ENCODE measurements at regions not wholly inside any gene's neighbourhood (a gene's known extent, or its start where the extent isn't known, plus 50 kb on each side); places are given as distances from the start of the nearest gene placed in this dataset.

DNA sequence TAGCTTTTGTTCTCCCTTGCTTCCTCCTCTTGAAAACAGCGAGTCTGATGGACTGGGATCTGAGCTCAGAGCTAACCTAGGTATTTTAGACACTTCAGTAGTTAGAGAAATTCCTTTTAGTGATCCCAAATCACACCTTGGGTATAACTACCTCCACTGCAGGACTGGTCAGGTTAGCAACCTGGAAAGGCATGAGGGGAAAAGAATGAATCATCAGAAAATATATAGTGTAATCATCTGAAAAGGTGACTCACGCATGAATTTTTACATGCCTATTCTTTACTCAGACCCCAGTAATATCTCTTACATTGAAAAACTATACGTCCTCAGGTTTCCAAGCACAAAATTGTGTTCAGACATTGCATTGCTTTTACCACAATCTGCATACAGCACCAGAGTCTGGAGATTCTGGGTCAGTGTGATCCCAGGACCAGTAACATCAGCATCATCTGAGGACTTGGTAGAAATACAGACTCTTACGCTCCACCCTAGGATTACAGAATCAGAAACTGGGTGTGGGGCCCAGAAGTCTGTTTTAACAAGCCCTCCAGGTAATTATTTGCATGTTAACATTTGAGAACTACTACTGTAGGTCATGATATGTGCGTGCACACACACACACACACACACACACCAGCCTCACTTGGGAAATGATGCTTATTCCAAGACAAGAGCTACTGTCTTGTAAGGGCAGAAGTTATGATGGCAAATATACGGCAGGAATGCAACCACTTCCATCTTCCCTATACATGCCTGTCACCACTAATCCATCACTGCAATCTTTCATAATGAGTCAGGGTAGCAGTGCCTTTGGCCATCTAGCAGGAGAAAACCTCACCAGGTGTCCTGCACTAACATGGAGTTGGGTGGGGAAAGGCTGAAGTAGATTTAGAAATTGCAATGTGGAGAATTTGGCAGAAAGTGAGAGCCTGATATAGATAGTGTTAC is 271.6 kb upstream of the MAP3K1 start (continued):
- TF ChIP-seq, protein P1, sequence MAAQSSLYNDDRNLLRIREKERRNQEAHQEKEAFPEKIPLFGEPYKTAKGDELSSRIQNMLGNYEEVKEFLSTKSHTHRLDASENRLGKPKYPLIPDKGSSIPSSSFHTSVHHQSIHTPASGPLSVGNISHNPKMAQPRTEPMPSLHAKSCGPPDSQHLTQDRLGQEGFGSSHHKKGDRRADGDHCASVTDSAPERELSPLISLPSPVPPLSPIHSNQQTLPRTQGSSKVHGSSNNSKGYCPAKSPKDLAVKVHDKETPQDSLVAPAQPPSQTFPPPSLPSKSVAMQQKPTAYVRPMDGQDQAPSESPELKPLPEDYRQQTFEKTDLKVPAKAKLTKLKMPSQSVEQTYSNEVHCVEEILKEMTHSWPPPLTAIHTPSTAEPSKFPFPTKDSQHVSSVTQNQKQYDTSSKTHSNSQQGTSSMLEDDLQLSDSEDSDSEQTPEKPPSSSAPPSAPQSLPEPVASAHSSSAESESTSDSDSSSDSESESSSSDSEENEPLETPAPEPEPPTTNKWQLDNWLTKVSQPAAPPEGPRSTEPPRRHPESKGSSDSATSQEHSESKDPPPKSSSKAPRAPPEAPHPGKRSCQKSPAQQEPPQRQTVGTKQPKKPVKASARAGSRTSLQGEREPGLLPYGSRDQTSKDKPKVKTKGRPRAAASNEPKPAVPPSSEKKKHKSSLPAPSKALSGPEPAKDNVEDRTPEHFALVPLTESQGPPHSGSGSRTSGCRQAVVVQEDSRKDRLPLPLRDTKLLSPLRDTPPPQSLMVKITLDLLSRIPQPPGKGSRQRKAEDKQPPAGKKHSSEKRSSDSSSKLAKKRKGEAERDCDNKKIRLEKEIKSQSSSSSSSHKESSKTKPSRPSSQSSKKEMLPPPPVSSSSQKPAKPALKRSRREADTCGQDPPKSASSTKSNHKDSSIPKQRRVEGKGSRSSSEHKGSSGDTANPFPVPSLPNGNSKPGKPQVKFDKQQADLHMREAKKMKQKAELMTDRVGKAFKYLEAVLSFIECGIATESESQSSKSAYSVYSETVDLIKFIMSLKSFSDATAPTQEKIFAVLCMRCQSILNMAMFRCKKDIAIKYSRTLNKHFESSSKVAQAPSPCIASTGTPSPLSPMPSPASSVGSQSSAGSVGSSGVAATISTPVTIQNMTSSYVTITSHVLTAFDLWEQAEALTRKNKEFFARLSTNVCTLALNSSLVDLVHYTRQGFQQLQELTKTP (IDR thresholded peaks at IDR 0.05; ENCODE audit: low read depth in 1 of 2, partially characterized antibody in 2 of 2): no peak
- TF ChIP-seq HNRNPLL (IDR thresholded peaks at IDR 0.05; ENCODE audit: low read depth, low read length, poor library complexity, severe bottlenecking) (no peak), MEIS2 (IDR thresholded peaks at IDR 0.05; ENCODE audit: partially characterized antibody) (no peak), MCM3 (IDR thresholded peaks at IDR 0.05) (no peak), CBX5 (IDR thresholded peaks at IDR 0.05; ENCODE audit: borderline replicate concordance, low read depth) (no peak), FOSL1 (tag; conservative IDR thresholded peaks at IDR 0.05) (0 out of 2 replicates have a peak, but pooled peaks have one; percentile 20)
- TF ChIP-seq, protein P2, sequence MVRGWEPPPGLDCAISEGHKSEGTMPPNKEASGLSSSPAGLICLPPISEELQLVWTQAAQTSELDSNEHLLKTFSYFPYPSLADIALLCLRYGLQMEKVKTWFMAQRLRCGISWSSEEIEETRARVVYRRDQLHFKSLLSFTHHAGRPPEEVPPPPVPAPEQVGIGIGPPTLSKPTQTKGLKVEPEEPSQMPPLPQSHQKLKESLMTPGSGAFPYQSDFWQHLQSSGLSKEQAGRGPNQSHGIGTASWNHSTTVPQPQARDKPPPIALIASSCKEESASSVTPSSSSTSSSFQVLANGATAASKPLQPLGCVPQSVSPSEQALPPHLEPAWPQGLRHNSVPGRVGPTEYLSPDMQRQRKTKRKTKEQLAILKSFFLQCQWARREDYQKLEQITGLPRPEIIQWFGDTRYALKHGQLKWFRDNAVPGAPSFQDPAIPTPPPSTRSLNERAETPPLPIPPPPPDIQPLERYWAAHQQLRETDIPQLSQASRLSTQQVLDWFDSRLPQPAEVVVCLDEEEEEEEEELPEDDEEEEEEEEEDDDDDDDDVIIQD (CRISPR knock-in tag; IDR thresholded peaks at IDR 0.05): no peak
- TF ChIP-seq, protein P3, sequence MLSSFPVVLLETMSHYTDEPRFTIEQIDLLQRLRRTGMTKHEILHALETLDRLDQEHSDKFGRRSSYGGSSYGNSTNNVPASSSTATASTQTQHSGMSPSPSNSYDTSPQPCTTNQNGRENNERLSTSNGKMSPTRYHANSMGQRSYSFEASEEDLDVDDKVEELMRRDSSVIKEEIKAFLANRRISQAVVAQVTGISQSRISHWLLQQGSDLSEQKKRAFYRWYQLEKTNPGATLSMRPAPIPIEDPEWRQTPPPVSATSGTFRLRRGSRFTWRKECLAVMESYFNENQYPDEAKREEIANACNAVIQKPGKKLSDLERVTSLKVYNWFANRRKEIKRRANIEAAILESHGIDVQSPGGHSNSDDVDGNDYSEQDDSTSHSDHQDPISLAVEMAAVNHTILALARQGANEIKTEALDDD (IDR thresholded peaks at IDR 0.05): no peak
- TF ChIP-seq, protein P4, sequence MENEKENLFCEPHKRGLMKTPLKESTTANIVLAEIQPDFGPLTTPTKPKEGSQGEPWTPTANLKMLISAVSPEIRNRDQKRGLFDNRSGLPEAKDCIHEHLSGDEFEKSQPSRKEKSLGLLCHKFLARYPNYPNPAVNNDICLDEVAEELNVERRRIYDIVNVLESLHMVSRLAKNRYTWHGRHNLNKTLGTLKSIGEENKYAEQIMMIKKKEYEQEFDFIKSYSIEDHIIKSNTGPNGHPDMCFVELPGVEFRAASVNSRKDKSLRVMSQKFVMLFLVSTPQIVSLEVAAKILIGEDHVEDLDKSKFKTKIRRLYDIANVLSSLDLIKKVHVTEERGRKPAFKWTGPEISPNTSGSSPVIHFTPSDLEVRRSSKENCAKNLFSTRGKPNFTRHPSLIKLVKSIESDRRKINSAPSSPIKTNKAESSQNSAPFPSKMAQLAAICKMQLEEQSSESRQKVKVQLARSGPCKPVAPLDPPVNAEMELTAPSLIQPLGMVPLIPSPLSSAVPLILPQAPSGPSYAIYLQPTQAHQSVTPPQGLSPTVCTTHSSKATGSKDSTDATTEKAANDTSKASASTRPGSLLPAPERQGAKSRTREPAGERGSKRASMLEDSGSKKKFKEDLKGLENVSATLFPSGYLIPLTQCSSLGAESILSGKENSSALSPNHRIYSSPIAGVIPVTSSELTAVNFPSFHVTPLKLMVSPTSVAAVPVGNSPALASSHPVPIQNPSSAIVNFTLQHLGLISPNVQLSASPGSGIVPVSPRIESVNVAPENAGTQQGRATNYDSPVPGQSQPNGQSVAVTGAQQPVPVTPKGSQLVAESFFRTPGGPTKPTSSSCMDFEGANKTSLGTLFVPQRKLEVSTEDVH (IDR thresholded peaks at IDR 0.05; ENCODE audit: low read depth, partially characterized antibody): no peak
- TF ChIP-seq, protein P5, sequence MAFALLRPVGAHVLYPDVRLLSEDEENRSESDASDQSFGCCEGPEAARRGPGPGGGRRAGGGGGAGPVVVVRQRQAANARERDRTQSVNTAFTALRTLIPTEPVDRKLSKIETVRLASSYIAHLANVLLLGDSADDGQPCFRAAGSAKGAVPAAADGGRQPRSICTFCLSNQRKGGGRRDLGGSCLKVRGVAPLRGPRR (CRISPR knock-in tag; IDR thresholded peaks at IDR 0.05): no peak

Data from K562 (cell line).